HCT116 (cell line): ENCODE measurements at regions not wholly inside any gene's neighbourhood (a gene's known extent, or its start where the extent isn't known, plus 50 kb on each side); places are given as distances from the start of the nearest gene placed in this dataset.

Experiments used
- ATAC-seq: fragments of 200-7000 bp; cut with Tn5 transposase; 2 replicates; pipeline ENCODE4 v1.9.1; 2020; ENCODE audit warnings: mild to moderate bottlenecking, moderate library complexity
- BruUV-seq: library from RNA; stranded (reverse); fragments of 400-500 nt; replicated peaks from 2 replicates; lab custom pipeline; 2021; lab: Mats Ljungman, UMichigan
- CTCF ChIA-PET: fragments of 300-600 bp; sonication (Branson Sonifier 250); formaldehyde crosslinking; loops from one replicate; lab custom pipeline; 2021; ENCODE audit warnings: antibody characterized with exemption; lab: Charles Lee
- POLR2A ChIA-PET: fragments of 300-600, 350-600 bp; sonication (Branson Sonifier 250); formaldehyde crosslinking; loops from one replicate; lab custom pipeline; 2021; ENCODE audit warnings: antibody characterized with exemption; lab: Charles Lee
- RAD21 ChIA-PET, 2 experiments: fragments of 300-600 bp; sonication (Branson Sonifier 250); formaldehyde crosslinking; loops; one replicate each; lab custom pipeline; 2023; ENCODE audit warnings: low total read pairs in 2 of 2; ENCODE audit not compliant: uncharacterized antibody in 2 of 2, unreplicated experiment in 2 of 2, low non-redundant PET in 1 of 2; lab: Charles Lee
- DNase-seq: peaks from one replicate; pipeline ENCODE4 v3.0.0-alpha.2; 2010; ENCODE audit warnings: low read depth, low spot score
- H2AFZ ChIP-seq: fragments of 200-600 bp; shearing (Covaris generic), sonication (generic); 2 replicates; pipeline ENCODE4 v1.6.1; 2017; ENCODE audit warnings: low read depth, mixed run types, mixed read lengths, antibody characterized with exemption, low read length; ENCODE audit not compliant: poor library complexity, severe bottlenecking
- H3K27ac ChIP-seq: 2 replicates; pipeline ENCODE4 v1.5.1; 2012; ENCODE audit warnings: low read depth, low read length
- H3K27me3 ChIP-seq: fragments of 200-600 bp; sonication (generic); 2 replicates; pipeline ENCODE4 v1.6.1; 2016; ENCODE audit warnings: mixed run types, low read length, mixed read lengths; ENCODE audit not compliant: insufficient read depth
- H3K36me3 ChIP-seq, 2 experiments: fragments of 200-500 bp in 1 of 2; fragments of 200-600 bp in 1 of 2; sonication (Bioruptor generic) in 1 of 2; sonication (generic) in 1 of 2; 2 replicates each; pipeline versions ENCODE4 v1.5.1 to v1.6.1; 2014 to 2016; ENCODE audit warnings: low read length in 2 of 2, inconsistent platforms in 1 of 2, mixed read lengths in 1 of 2, mixed run types in 1 of 2; ENCODE audit not compliant: insufficient read depth in 2 of 2, control insufficient read depth in 1 of 2
- H3K4me1 ChIP-seq, 2 experiments: fragments of 200-600 bp in 1 of 2; sonication (generic) in 1 of 2; 2 replicates each; pipeline versions ENCODE4 v1.5.1 to v1.6.1; 2012 to 2017; ENCODE audit warnings: low read length in 2 of 2, inconsistent platforms in 1 of 2, mild to moderate bottlenecking in 1 of 2, mixed read lengths in 1 of 2, mixed run types in 1 of 2, moderate library complexity in 1 of 2; ENCODE audit not compliant: insufficient read depth in 2 of 2, control insufficient read depth in 1 of 2
- H3K4me2 ChIP-seq: fragments of 200-600 bp; sonication (generic); 2 replicates; pipeline ENCODE4 v1.6.1; 2017; ENCODE audit warnings: mixed run types, low read length, mixed read lengths
- H3K4me3 ChIP-seq, 2 experiments: fragments of 200-600 bp in 1 of 2; sonication (generic) in 1 of 2; replicated peaks in 1 of 2; 2 replicates each; pipeline ENCODE4 v1.5.1; 2011 to 2016; ENCODE audit warnings: low read length in 2 of 2, control low read depth in 1 of 2, low read depth in 1 of 2, mild to moderate bottlenecking in 1 of 2, mixed read lengths in 1 of 2, mixed run types in 1 of 2
- H3K79me2 ChIP-seq: fragments of 200-600 bp; sonication (generic); 2 replicates; pipeline ENCODE4 v1.6.1; 2017; ENCODE audit warnings: mild to moderate bottlenecking, mixed run types, low read length, moderate library complexity, mixed read lengths; ENCODE audit not compliant: insufficient read depth
- H3K9ac ChIP-seq: fragments of 200-600 bp; sonication (generic); 2 replicates; pipeline ENCODE4 v1.6.1; 2016; ENCODE audit warnings: low read length, mixed read lengths
- H3K9me2 ChIP-seq: fragments of 200-600 bp; sonication (generic), shearing (Covaris generic); 2 replicates; pipeline ENCODE4 v1.6.1; 2017; ENCODE audit warnings: mixed run types, mild to moderate bottlenecking, moderate library complexity; ENCODE audit not compliant: insufficient read depth
- H3K9me3 ChIP-seq, 2 experiments: fragments of 200-500 bp in 1 of 2; fragments of 200-600 bp in 1 of 2; sonication (Bioruptor generic) in 1 of 2; sonication (generic) in 1 of 2; 2 replicates each; pipeline ENCODE4 v1.6.1; 2014 to 2017; ENCODE audit warnings: low read length in 2 of 2, mixed read lengths in 2 of 2, inconsistent platforms in 1 of 2, low read depth in 1 of 2, mild to moderate bottlenecking in 1 of 2, mixed run types in 1 of 2, moderate library complexity in 1 of 2; ENCODE audit not compliant: control insufficient read depth in 1 of 2, insufficient read depth in 1 of 2
- H4K20me1 ChIP-seq: fragments of 200-600 bp; sonication (generic), shearing (Covaris generic); 2 replicates; pipeline ENCODE4 v1.6.1; 2017; ENCODE audit warnings: mixed run types, mild to moderate bottlenecking, moderate library complexity; ENCODE audit not compliant: insufficient read depth
- ATF3 ChIP-seq: IDR thresholded peaks from 2 replicates; pipeline ENCODE4 v1.6.1; 2012
- CEBPB ChIP-seq: IDR thresholded peaks from 2 replicates; pipeline ENCODE4 v1.6.1; 2012; ENCODE audit warnings: low read depth
- CTCF ChIP-seq, 3 experiments: fragments of 200-600 bp in 1 of 3; sonication (generic) in 1 of 3; IDR thresholded peaks in 2 of 3; conservative IDR thresholded peaks in 1 of 3; 2 replicates each; pipeline ENCODE4 v1.5.1; 2012 to 2017; ENCODE audit warnings: low read depth in 2 of 3, low read length in 2 of 3, antibody characterized with exemption in 1 of 3, borderline replicate concordance in 1 of 3, control low read depth in 1 of 3, mild to moderate bottlenecking in 1 of 3, mixed read lengths in 1 of 3, mixed run types in 1 of 3, moderate library complexity in 1 of 3; ENCODE audit not compliant: insufficient read depth in 1 of 3
- ELF1 ChIP-seq: IDR thresholded peaks from 2 replicates; pipeline ENCODE4 v1.6.1; 2012; ENCODE audit warnings: low read depth, borderline replicate concordance
- EZH2phosphoT487 ChIP-seq: fragments of 200-600 bp; IDR thresholded peaks from 2 replicates; pipeline ENCODE4 v1.6.1; 2018; ENCODE audit warnings: antibody characterized with exemption, borderline replicate concordance
- JUND ChIP-seq: IDR thresholded peaks from 2 replicates; pipeline ENCODE4 v1.6.1; 2012
- POLR2A ChIP-seq: IDR thresholded peaks from 2 replicates; pipeline ENCODE4 v1.7.0; 2011; ENCODE audit warnings: borderline replicate concordance; ENCODE audit not compliant: insufficient read depth, insufficient read length; ENCODE audit errors: extremely low read depth
- POLR2AphosphoS5 ChIP-seq: IDR thresholded peaks from 2 replicates; pipeline ENCODE4 v1.6.1; 2011; ENCODE audit warnings: mild to moderate bottlenecking, low read depth, low read length, moderate library complexity
- RAD21 ChIP-seq: IDR thresholded peaks from 2 replicates; pipeline ENCODE4 v1.6.1; 2012; ENCODE audit warnings: low read depth, mild to moderate bottlenecking
- REST ChIP-seq: IDR thresholded peaks from 2 replicates; pipeline ENCODE4 v1.6.1; 2012; ENCODE audit warnings: low read depth
- SIN3A ChIP-seq: IDR thresholded peaks from 2 replicates; pipeline ENCODE4 v1.6.1; 2012; ENCODE audit warnings: low read depth
- SP1 ChIP-seq: IDR thresholded peaks from 2 replicates; pipeline ENCODE4 v1.6.1; 2012; ENCODE audit warnings: low read depth
- SRF ChIP-seq: IDR thresholded peaks from 2 replicates; pipeline ENCODE4 v1.6.1; 2012; ENCODE audit warnings: low read depth
- TCF7L2 ChIP-seq: IDR thresholded peaks from 2 replicates; pipeline ENCODE4 v1.7.0; 2011; ENCODE audit warnings: borderline replicate concordance, inconsistent platforms; ENCODE audit not compliant: insufficient read depth, insufficient read length; ENCODE audit errors: extremely low read depth
- YY1 ChIP-seq: IDR thresholded peaks from 2 replicates; pipeline ENCODE4 v1.6.1; 2011; ENCODE audit warnings: low read length, low read depth, moderate library complexity, mild to moderate bottlenecking; ENCODE audit not compliant: insufficient replicate concordance; ENCODE audit errors: extremely low read depth
- ZBTB33 ChIP-seq: IDR thresholded peaks from 2 replicates; pipeline ENCODE4 v1.6.1; 2011; ENCODE audit warnings: mild to moderate bottlenecking, low read length, moderate library complexity; ENCODE audit not compliant: insufficient replicate concordance; ENCODE audit errors: extremely low read depth
- ZFX ChIP-seq: fragments of 450-650 bp; IDR thresholded peaks from 2 replicates; pipeline ENCODE4 v1.6.1; 2017
- intact Hi-C: fragments of 100-400 bp; cut with micrococcal nuclease; formaldehyde crosslinking; loops from 2 replicates; pipeline ENCODE4 v1.10.0; 2022

- DNase-seq (no peak), ATAC-seq (no peak)
- ChIA-PET POLR2A (no interaction called here), RAD21 (no interaction called here), CTCF (no interaction called here)
- Histone ChIP-seq H3K27me3 (no peaks in the 10 kb centered on the region), H3K4me2 (no peak overlapping the region), H3K9me3 (peaks cover 0 to 3% of the 10 kb centered on the region in 2 experiments; a peak in 1 of 4 replicates), H3K27ac (no peak overlapping the region), H2AFZ (no peak overlapping the region), H3K36me3 (no peaks in the 10 kb centered on the region), H3K9ac (no peak overlapping the region), H3K9me2 (no peaks in the 10 kb centered on the region), H3K4me3 (no peak overlapping the region), H3K79me2 (no peaks in the 10 kb centered on the region), H4K20me1 (no peaks in the 10 kb centered on the region), H3K4me1 (no peaks in the 10 kb centered on the region)
- BruUV-seq = no TSS peak
- intact Hi-C loops = no loop called here
- TF ChIP-seq CEBPB = no peak
- TF ChIP-seq RAD21 = no peak
- no peak for TF ChIP-seq POLR2A
- no peak for TF ChIP-seq YY1
- no peak for TF ChIP-seq TCF7L2
- no peak for TF ChIP-seq ELF1
- TF ChIP-seq CTCF (IDR thresholded peaks at IDR 0.05 in 2 of 3, conservative IDR thresholded peaks at IDR 0.05 in 1 of 3; ENCODE audit: borderline replicate concordance in 1 of 3, insufficient read depth in 1 of 3, low read depth in 2 of 3, low read length in 2 of 3) = no peak
- TF ChIP-seq EZH2phosphoT487 = no peak
- TF ChIP-seq SIN3A = no peak
- TF ChIP-seq SP1 = no peak
- no peak for TF ChIP-seq ZFX
- no peak for TF ChIP-seq ZBTB33
- TF ChIP-seq POLR2AphosphoS5 = no peak
- no peak for TF ChIP-seq REST
- no peak for TF ChIP-seq ATF3
- no peak for TF ChIP-seq SRF
- TF ChIP-seq JUND = no peak
Measured at GRCh38 chr5:164002214-164002613, 496.8 kb downstream of the MAT2B start.
